Gastrocnemius medialis (tissue), 4 donors: ENCODE measurements at regions not wholly inside any gene's neighbourhood (a gene's known extent, or its start where the extent isn't known, plus 50 kb on each side); places are given as distances from the start of the nearest gene placed in this dataset.

Experiments
- POLR2A ChIP-seq, 2 donors: fragments of 450-650 bp; IDR thresholded peaks; one replicate each; pipeline ENCODE4 v1.6.1; 2017; ENCODE audit warnings: antibody characterized with exemption in 2 of 2, mild to moderate bottlenecking in 2 of 2, moderate library complexity in 2 of 2
- TF ChIP-seq, protein P1 (sequence below), 5 experiments: fragments of 450-650 bp in 3 of 5; fragments of 200-600 bp in 2 of 5; sonication (generic) in 2 of 5; IDR thresholded peaks in 4 of 5; conservative IDR thresholded peaks in 1 of 5; 1 replicate in 4 of 5; 2 replicates in 1 of 5; pipeline ENCODE4 v1.5.1; 2016 to 2019; ENCODE audit warnings: antibody characterized with exemption in 5 of 5, mild to moderate bottlenecking in 3 of 5, moderate library complexity in 3 of 5

DNA sequence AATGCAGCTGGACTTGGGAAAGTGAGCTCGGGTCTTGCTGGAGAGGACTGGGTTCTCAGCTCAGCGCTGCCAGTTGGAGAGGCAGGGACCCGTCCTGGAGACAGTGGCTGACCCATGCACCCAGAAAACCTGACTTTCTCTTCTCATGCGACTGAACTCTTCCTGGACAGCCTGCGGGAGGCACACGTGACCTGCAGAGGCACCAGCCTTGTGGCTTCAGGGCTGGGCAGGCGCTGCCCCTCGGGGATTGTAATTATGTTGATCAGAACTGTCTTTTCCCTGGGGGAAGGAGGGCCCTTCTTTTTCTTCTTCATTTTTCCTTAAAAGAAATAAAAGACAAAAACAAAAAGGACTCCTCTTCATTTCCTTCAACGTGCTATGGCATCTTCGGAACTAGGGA lies 198.1 kb downstream of the VAPA start:
- TF ChIP-seq, protein P1, sequence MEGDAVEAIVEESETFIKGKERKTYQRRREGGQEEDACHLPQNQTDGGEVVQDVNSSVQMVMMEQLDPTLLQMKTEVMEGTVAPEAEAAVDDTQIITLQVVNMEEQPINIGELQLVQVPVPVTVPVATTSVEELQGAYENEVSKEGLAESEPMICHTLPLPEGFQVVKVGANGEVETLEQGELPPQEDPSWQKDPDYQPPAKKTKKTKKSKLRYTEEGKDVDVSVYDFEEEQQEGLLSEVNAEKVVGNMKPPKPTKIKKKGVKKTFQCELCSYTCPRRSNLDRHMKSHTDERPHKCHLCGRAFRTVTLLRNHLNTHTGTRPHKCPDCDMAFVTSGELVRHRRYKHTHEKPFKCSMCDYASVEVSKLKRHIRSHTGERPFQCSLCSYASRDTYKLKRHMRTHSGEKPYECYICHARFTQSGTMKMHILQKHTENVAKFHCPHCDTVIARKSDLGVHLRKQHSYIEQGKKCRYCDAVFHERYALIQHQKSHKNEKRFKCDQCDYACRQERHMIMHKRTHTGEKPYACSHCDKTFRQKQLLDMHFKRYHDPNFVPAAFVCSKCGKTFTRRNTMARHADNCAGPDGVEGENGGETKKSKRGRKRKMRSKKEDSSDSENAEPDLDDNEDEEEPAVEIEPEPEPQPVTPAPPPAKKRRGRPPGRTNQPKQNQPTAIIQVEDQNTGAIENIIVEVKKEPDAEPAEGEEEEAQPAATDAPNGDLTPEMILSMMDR (IDR thresholded peaks at IDR 0.05 in 4 of 5, conservative IDR thresholded peaks at IDR 0.05 in 1 of 5), result no peak
- TF ChIP-seq POLR2A (IDR thresholded peaks at IDR 0.05), result no peak
